Stimulated activated CD4-positive, alpha-beta T cell treated with anti-CD3 and anti-CD28 coated beads, TNF-alpha, amount 100 ng/mL, for 48 hours (primary cell): ENCODE measurements at regions not wholly inside any gene's neighbourhood (a gene's known extent, or its start where the extent isn't known, plus 50 kb on each side); places are given as distances from the start of the nearest gene placed in this dataset.

ENCODE experiments used
- DNase-seq, 3 donors: peaks; one replicate each; pipeline ENCODE4 v3.0.0-alpha.2; 2020; ENCODE audit warnings: low read depth in 3 of 3

GRCh38 chr15:46110755-46111154, 475.9 kb downstream of the SQOR start:
- DNase-seq, result no peak

GRCh38 chr15:46111730-46112129, 476.9 kb downstream of the SQOR start:
- DNase-seq, result no peak

- no peak for DNase-seq
These were observed 482.2 kb downstream of the SQOR start for GRCh38 chr15:46117071-46117470.

- no peak for DNase-seq
These were observed 485.9 kb downstream of the SQOR start for GRCh38 chr15:46120713-46121112.

GRCh38 chr15:46121441-46121840, 486.6 kb downstream of the SQOR start:
- DNase-seq, result no peak

GRCh38 chr15:46126581-46126980, 491.8 kb downstream of the SQOR start:
- no peak for DNase-seq

- no peak for DNase-seq
These were observed 492.6 kb downstream of the SQOR start for GRCh38 chr15:46127361-46127874.

GRCh38 chr15:46129145-46129544, 494.3 kb downstream of the SQOR start:
- no peak for DNase-seq

GRCh38 chr15:46131876-46132275, 497.0 kb downstream of the SQOR start:
- no peak for DNase-seq

- no peak for DNase-seq
These were observed 502.6 kb downstream of the SQOR start for GRCh38 chr15:46137443-46137842.

- DNase-seq, result no peak
These were observed 511.2 kb downstream of the SQOR start for GRCh38 chr15:46146002-46146401.

GRCh38 chr15:46146915-46147314, 512.1 kb downstream of the SQOR start:
- DNase-seq, result no peak

- no peak for DNase-seq
These were observed 517.0 kb downstream of the SQOR start for GRCh38 chr15:46151786-46152185.

- DNase-seq, result no peak
These were observed 531.9 kb downstream of the SQOR start for GRCh38 chr15:46166750-46167149.

GRCh38 chr15:46170326-46170725, 535.5 kb downstream of the SQOR start:
- DNase-seq, result no peak

GRCh38 chr15:46174122-46174521, 539.3 kb downstream of the SQOR start:
- no peak for DNase-seq

GRCh38 chr15:46177219-46177618, 542.4 kb downstream of the SQOR start:
- DNase-seq, result no peak

- no peak for DNase-seq
These were observed 543.3 kb downstream of the SQOR start for GRCh38 chr15:46178138-46178537.

- no peak for DNase-seq
These were observed 572.5 kb downstream of the SQOR start for GRCh38 chr15:46207341-46207740.

- no peak for DNase-seq
These were observed 578.7 kb downstream of the SQOR start for GRCh38 chr15:46213551-46213950.

GRCh38 chr15:46222826-46223225, 588.0 kb downstream of the SQOR start:
- no peak for DNase-seq

GRCh38 chr15:46229263-46229662, 594.4 kb downstream of the SQOR start:
- DNase-seq, result no peak

- DNase-seq, result no peak
These were observed 597.0 kb downstream of the SQOR start for GRCh38 chr15:46231786-46232185.

GRCh38 chr15:46232471-46232870, 597.6 kb downstream of the SQOR start:
- DNase-seq, result no peak

- DNase-seq, result no peak
These were observed 608.1 kb downstream of the SQOR start for GRCh38 chr15:46242935-46243334.
